Panc1 (cell line): ENCODE measurements at regions not wholly inside any gene's neighbourhood (a gene's known extent, or its start where the extent isn't known, plus 50 kb on each side); places are given as distances from the start of the nearest gene placed in this dataset.

Experiments
- CTCF ChIP-seq: fragments of 450-650 bp; IDR thresholded peaks from 2 replicates; pipeline ENCODE4 v1.5.1; 2017; ENCODE audit warnings: mild to moderate bottlenecking
- POLR2AphosphoS5 ChIP-seq: IDR thresholded peaks from 2 replicates; pipeline ENCODE4 v1.6.1; 2012; ENCODE audit warnings: mild to moderate bottlenecking, low read depth, low read length, moderate library complexity
- REST ChIP-seq, 2 experiments: IDR thresholded peaks; 2 replicates each; pipeline ENCODE4 v1.6.1; 2011 to 2012; ENCODE audit warnings: low read depth in 2 of 2, control low read depth in 1 of 2, low read length in 1 of 2, mild to moderate bottlenecking in 1 of 2, moderate library complexity in 1 of 2; ENCODE audit not compliant: insufficient read depth in 1 of 2

- TF ChIP-seq CTCF (no peak), POLR2AphosphoS5 (no peak), REST (IDR thresholded peaks at IDR 0.05; ENCODE audit: insufficient read depth in 1 of 2, low read depth in 2 of 2, low read length in 1 of 2) (no peak)
These were observed 686.0 kb upstream of the DDX18 start for GRCh38 chr2:117128461-117128860.
